ENCODE measurements at regions not wholly inside any gene's neighbourhood (a gene's known extent, or its start where the extent isn't known, plus 50 kb on each side); places are given as distances from the start of the nearest gene placed in this dataset.

GRCh38 chr4:8694651-8695151 is 102.1 kb downstream of the CPZ start:
- TF ChIP-seq CTCF (IDR thresholded peaks at IDR 0.05) (no peak), POLR2AphosphoS5 (IDR thresholded peaks at IDR 0.05) (no peak), POLR2A (IDR thresholded peaks at IDR 0.05) (no peak), EP300 (IDR thresholded peaks at IDR 0.05) (no peak)
